PC-9 (cell line): ENCODE measurements at regions not wholly inside any gene's neighbourhood (a gene's known extent, or its start where the extent isn't known, plus 50 kb on each side); places are given as distances from the start of the nearest gene placed in this dataset.

Source experiments
- BruUV-seq: library from RNA; stranded (reverse); fragments of 400-500 nt; replicated peaks from 2 replicates; lab custom pipeline; 2021; lab: Mats Ljungman, UMichigan
- CTCF ChIA-PET: fragments of 300-600 bp; sonication (Branson Sonifier 250); formaldehyde crosslinking; loops from one replicate; lab custom pipeline; 2022; ENCODE audit warnings: antibody characterized with exemption; lab: Charles Lee
- POLR2A ChIA-PET: fragments of 300-600 bp; sonication (Branson Sonifier 250); formaldehyde crosslinking; loops from one replicate; lab custom pipeline; 2022; ENCODE audit warnings: antibody characterized with exemption; ENCODE audit not compliant: unreplicated experiment; lab: Charles Lee
- DNase-seq, 2 experiments: peaks; one replicate each; pipeline versions ENCODE4 v3.0.0 to v3.0.0-alpha.2; 2015 to 2022; ENCODE audit warnings: mixed read lengths in 1 of 2
- H2AFZ ChIP-seq: fragments of 200-600 bp; sonication (generic); 2 replicates; pipeline ENCODE4 v1.8.1; 2017; ENCODE audit warnings: antibody characterized with exemption
- H3F3A ChIP-seq: fragments of 200-600 bp; sonication (generic); 2 replicates; pipeline ENCODE4 v1.8.1; 2017; ENCODE audit warnings: antibody characterized with exemption, mild to moderate bottlenecking, low read depth; ENCODE audit not compliant: insufficient read depth
- H3K27ac ChIP-seq: fragments of 200-600 bp; sonication (generic); 2 replicates; pipeline ENCODE4 v1.6.1; 2016; ENCODE audit warnings: mixed run types
- H3K27me3 ChIP-seq: fragments of 200-600 bp; sonication (generic); 2 replicates; pipeline ENCODE4 v1.6.1; 2016; ENCODE audit warnings: low read depth, mixed run types; ENCODE audit not compliant: insufficient read depth
- H3K36me3 ChIP-seq: fragments of 200-600 bp; sonication (generic); 2 replicates; pipeline ENCODE4 v1.6.1; 2016; ENCODE audit warnings: low read depth, mixed run types
- H3K4me1 ChIP-seq: fragments of 200-600 bp; sonication (generic); replicated peaks from 2 replicates; pipeline ENCODE4 v1.6.1; 2016; ENCODE audit warnings: mixed run types; ENCODE audit not compliant: insufficient read depth
- H3K4me2 ChIP-seq: fragments of 200-600 bp; sonication (generic); 2 replicates; pipeline ENCODE4 v1.6.1; 2017; ENCODE audit warnings: mixed run types
- H3K4me3 ChIP-seq: fragments of 200-600 bp; sonication (generic); 2 replicates; pipeline ENCODE4 v1.6.1; 2016; ENCODE audit warnings: mixed run types
- H3K79me2 ChIP-seq: fragments of 200-600 bp; sonication (generic); 2 replicates; pipeline ENCODE4 v1.6.1; 2017; ENCODE audit warnings: low read depth, mixed run types
- H3K9me2 ChIP-seq: fragments of 200-600 bp; sonication (generic); 2 replicates; pipeline ENCODE4 v1.8.1; 2017; ENCODE audit warnings: mild to moderate bottlenecking; ENCODE audit not compliant: insufficient read depth
- H3K9me3 ChIP-seq: fragments of 200-600 bp; sonication (generic); 2 replicates; pipeline ENCODE4 v1.8.1; 2016; ENCODE audit warnings: low read depth; ENCODE audit not compliant: insufficient read depth
- H4K20me1 ChIP-seq: fragments of 200-600 bp; sonication (generic); 2 replicates; pipeline ENCODE4 v1.8.1; 2017; ENCODE audit not compliant: insufficient read depth
- EZH2 ChIP-seq: fragments of 200-600 bp; sonication (generic); IDR thresholded peaks from 2 replicates; pipeline ENCODE4 v1.8.0; 2017; ENCODE audit warnings: antibody characterized with exemption, low read depth
- intact Hi-C: fragments of 100-400 bp; cut with micrococcal nuclease; formaldehyde crosslinking; loops from one replicate; pipeline ENCODE4 v1.10.0; 2022; ENCODE audit not compliant: unreplicated experiment
- TF ChIP-seq, protein P1 (sequence below): fragments of 200-600 bp; sonication (generic); conservative IDR thresholded peaks from 2 replicates; pipeline ENCODE4 v1.6.1; 2017; ENCODE audit warnings: mixed run types, antibody characterized with exemption, mild to moderate bottlenecking, moderate library complexity

GRCh38 chr16:5349101-5349500, 251.5 kb upstream of the EEF2KMT start:
- no peak overlapping the region for H3K27ac ChIP-seq
- no peaks in the 10 kb centered on the region for H3K9me2 ChIP-seq
- no peaks in the 10 kb centered on the region for H3F3A ChIP-seq
- H3K27me3 ChIP-seq: peaks cover 54% of the 10 kb centered on the region
- no TSS peak for BruUV-seq
- no peak for DNase-seq
- no peaks in the 10 kb centered on the region for H3K36me3 ChIP-seq
- ChIA-PET POLR2A (no interaction called here), CTCF (no interaction called here)
- no peaks in the 10 kb centered on the region for H3K4me1 ChIP-seq
- H4K20me1 ChIP-seq: no peaks in the 10 kb centered on the region
- intact Hi-C loops: no loop called here
- no peak overlapping the region for H3K4me2 ChIP-seq
- TF ChIP-seq EZH2: no peak
- TF ChIP-seq, protein P1, sequence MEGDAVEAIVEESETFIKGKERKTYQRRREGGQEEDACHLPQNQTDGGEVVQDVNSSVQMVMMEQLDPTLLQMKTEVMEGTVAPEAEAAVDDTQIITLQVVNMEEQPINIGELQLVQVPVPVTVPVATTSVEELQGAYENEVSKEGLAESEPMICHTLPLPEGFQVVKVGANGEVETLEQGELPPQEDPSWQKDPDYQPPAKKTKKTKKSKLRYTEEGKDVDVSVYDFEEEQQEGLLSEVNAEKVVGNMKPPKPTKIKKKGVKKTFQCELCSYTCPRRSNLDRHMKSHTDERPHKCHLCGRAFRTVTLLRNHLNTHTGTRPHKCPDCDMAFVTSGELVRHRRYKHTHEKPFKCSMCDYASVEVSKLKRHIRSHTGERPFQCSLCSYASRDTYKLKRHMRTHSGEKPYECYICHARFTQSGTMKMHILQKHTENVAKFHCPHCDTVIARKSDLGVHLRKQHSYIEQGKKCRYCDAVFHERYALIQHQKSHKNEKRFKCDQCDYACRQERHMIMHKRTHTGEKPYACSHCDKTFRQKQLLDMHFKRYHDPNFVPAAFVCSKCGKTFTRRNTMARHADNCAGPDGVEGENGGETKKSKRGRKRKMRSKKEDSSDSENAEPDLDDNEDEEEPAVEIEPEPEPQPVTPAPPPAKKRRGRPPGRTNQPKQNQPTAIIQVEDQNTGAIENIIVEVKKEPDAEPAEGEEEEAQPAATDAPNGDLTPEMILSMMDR: no peak
- H3K79me2 ChIP-seq: no peaks in the 10 kb centered on the region
- no peak overlapping the region for H3K4me3 ChIP-seq
- no peak overlapping the region for H2AFZ ChIP-seq
- no peaks in the 10 kb centered on the region for H3K9me3 ChIP-seq

GRCh38 chr16:5347561-5347960, 250.0 kb upstream of the EEF2KMT start:
- Histone ChIP-seq H3K9me3 (no peaks in the 10 kb centered on the region), H3K79me2 (no peaks in the 10 kb centered on the region), H3K36me3 (no peaks in the 10 kb centered on the region), H3K4me1 (no peaks in the 10 kb centered on the region), H3K4me2 (no peak overlapping the region), H2AFZ (no peak overlapping the region), H3K27ac (no peak overlapping the region), H3K27me3 (peaks cover 39% of the 10 kb centered on the region), H3K4me3 (no peak overlapping the region), H3K9me2 (no peaks in the 10 kb centered on the region), H3F3A (no peaks in the 10 kb centered on the region), H4K20me1 (no peaks in the 10 kb centered on the region)
- DNase-seq: no peak
- POLR2A ChIA-PET: no interaction called here
- TF ChIP-seq EZH2: no peak
- TF ChIP-seq, protein P1: no peak
- CTCF ChIA-PET: no interaction called here
- intact Hi-C loops: no loop called here
- no TSS peak for BruUV-seq

- TF ChIP-seq EZH2: no peak
- TF ChIP-seq, protein P1: no peak
- Histone ChIP-seq H3K27ac (no peak overlapping the region), H3F3A (no peaks in the 10 kb centered on the region), H3K9me3 (no peaks in the 10 kb centered on the region), H3K4me3 (no peak overlapping the region), H3K9me2 (no peaks in the 10 kb centered on the region), H3K4me1 (no peaks in the 10 kb centered on the region), H3K4me2 (no peak overlapping the region), H4K20me1 (no peaks in the 10 kb centered on the region), H3K27me3 (peaks cover 16% of the 10 kb centered on the region), H2AFZ (no peak overlapping the region), H3K79me2 (no peaks in the 10 kb centered on the region), H3K36me3 (no peaks in the 10 kb centered on the region)
- CTCF ChIA-PET: no interaction called here
- no TSS peak for BruUV-seq
- POLR2A ChIA-PET: no interaction called here
- DNase-seq: no peak
- intact Hi-C loops: no loop called here
Measured at GRCh38 chr16:5336941-5337340, 239.3 kb upstream of the EEF2KMT start.
